ENCODE measurements at regions not wholly inside any gene's neighbourhood (a gene's known extent, or its start where the extent isn't known, plus 50 kb on each side); places are given as distances from the start of the nearest gene placed in this dataset.

DNA sequence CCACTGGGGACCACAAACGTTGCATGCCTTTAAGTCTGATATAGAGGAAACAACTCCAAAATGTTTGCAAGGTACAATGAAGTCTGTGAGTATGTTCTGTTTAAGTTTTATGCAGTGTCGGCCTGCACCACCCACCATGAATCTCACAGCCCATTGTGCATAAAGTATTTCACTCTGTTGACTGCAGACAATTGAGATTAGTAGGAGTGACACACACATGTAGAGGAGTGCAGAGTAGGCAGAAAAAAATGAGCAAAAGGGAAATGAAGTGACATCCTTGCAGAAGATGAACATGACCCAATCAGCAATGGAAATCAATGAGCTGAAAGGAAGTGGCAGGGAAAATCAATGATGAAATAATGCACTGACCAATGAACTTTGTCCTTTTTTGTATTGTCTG, 315.6 kb upstream of the PTPRD start:
- TF ChIP-seq, protein P1, sequence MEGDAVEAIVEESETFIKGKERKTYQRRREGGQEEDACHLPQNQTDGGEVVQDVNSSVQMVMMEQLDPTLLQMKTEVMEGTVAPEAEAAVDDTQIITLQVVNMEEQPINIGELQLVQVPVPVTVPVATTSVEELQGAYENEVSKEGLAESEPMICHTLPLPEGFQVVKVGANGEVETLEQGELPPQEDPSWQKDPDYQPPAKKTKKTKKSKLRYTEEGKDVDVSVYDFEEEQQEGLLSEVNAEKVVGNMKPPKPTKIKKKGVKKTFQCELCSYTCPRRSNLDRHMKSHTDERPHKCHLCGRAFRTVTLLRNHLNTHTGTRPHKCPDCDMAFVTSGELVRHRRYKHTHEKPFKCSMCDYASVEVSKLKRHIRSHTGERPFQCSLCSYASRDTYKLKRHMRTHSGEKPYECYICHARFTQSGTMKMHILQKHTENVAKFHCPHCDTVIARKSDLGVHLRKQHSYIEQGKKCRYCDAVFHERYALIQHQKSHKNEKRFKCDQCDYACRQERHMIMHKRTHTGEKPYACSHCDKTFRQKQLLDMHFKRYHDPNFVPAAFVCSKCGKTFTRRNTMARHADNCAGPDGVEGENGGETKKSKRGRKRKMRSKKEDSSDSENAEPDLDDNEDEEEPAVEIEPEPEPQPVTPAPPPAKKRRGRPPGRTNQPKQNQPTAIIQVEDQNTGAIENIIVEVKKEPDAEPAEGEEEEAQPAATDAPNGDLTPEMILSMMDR (IDR thresholded peaks at IDR 0.05): no peak
- no peak for TF ChIP-seq ZFX (IDR thresholded peaks at IDR 0.05; ENCODE audit: borderline replicate concordance)

Data from 22Rv1 (cell line).